BJ (cell line): ENCODE measurements at regions not wholly inside any gene's neighbourhood (a gene's known extent, or its start where the extent isn't known, plus 50 kb on each side); places are given as distances from the start of the nearest gene placed in this dataset.

Source experiments
- CTCF ChIA-PET: fragments of 350-600 bp; formaldehyde crosslinking; extraction: SDS; loops from one replicate; lab custom pipeline; 2021; ENCODE audit warnings: antibody characterized with exemption, inconsistent platforms; lab: Yijun Ruan, JAX
- POLR2A ChIA-PET: fragments of 300-600 bp; sonication (Branson Sonifier 250); formaldehyde crosslinking; extraction: SDS; loops from one replicate; lab custom pipeline; 2021; ENCODE audit warnings: antibody characterized with exemption; lab: Charles Lee
- DNase-seq: peaks from one replicate; pipeline ENCODE4 v3.0.0-alpha.2; 2011; ENCODE audit warnings: low read depth
- H3K27me3 ChIP-seq: 2 replicates; pipeline ENCODE4 v1.6.0; 2011; ENCODE audit warnings: low read length; ENCODE audit not compliant: control insufficient read depth, insufficient read depth
- H3K36me3 ChIP-seq: 2 replicates; pipeline ENCODE4 v1.5.1; 2011; ENCODE audit warnings: low read length; ENCODE audit not compliant: control insufficient read depth, insufficient read depth
- H3K4me3 ChIP-seq: 2 replicates; pipeline ENCODE4 v1.5.1; 2011; ENCODE audit warnings: low read depth, mild to moderate bottlenecking, control low read depth, low read length
- TF ChIP-seq, protein P1 (sequence below): IDR thresholded peaks from 2 replicates; pipeline ENCODE4 v1.5.1; 2011; ENCODE audit warnings: low read depth, mild to moderate bottlenecking, control low read depth, inconsistent platforms, low read length, moderate library complexity; ENCODE audit not compliant: insufficient read depth

- H3K36me3 ChIP-seq: no peaks in the 10 kb centered on the region
- no peak for DNase-seq
- H3K4me3 ChIP-seq: no peak overlapping the region
- TF ChIP-seq, protein P1, sequence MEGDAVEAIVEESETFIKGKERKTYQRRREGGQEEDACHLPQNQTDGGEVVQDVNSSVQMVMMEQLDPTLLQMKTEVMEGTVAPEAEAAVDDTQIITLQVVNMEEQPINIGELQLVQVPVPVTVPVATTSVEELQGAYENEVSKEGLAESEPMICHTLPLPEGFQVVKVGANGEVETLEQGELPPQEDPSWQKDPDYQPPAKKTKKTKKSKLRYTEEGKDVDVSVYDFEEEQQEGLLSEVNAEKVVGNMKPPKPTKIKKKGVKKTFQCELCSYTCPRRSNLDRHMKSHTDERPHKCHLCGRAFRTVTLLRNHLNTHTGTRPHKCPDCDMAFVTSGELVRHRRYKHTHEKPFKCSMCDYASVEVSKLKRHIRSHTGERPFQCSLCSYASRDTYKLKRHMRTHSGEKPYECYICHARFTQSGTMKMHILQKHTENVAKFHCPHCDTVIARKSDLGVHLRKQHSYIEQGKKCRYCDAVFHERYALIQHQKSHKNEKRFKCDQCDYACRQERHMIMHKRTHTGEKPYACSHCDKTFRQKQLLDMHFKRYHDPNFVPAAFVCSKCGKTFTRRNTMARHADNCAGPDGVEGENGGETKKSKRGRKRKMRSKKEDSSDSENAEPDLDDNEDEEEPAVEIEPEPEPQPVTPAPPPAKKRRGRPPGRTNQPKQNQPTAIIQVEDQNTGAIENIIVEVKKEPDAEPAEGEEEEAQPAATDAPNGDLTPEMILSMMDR: no peak
- ChIA-PET POLR2A (no interaction called here), CTCF (no interaction called here)
- no peaks in the 10 kb centered on the region for H3K27me3 ChIP-seq
Observed at GRCh38 chr10:94107191-94107590, 113.5 kb downstream of the PLCE1 start.

DNA sequence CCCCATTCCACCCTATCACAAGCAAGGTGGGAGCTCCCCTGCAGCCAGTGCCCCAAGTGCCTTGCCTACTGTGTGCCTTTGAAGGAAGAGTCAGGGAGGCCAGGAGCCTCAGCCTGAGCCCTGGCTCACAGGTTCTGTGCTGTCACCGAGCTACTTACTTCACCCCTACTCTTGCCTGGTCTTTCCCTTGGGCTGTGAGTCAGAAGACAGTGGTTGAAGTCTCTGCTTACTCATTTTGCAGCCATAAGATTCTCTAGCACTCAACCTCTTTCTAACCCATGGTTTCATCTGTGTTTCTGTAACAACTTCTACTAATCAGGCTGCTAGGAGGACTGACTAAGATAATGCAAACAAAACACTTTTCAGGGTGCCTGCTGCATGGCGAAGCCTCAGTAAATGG is 114.5 kb downstream of the PLCE1 start:
- DNase-seq: peak; percentile 47
- CTCF ChIA-PET: interaction anchor here (0.6 to 1.8 kb wide), 2 partner anchors 18 to 32 kb away, joined by 3 to 4 read pairs; no protein-coding TSS in a partner anchor
- H3K4me3 ChIP-seq: no peak overlapping the region
- no peaks in the 10 kb centered on the region for H3K27me3 ChIP-seq
- POLR2A ChIA-PET: interaction anchor here (0.8 kb wide), 1 partner anchor 10 kb away, joined by 3 read pairs; no protein-coding TSS in a partner anchor
- H3K36me3 ChIP-seq: no peaks in the 10 kb centered on the region
- TF ChIP-seq, protein P1: no peak

DNA sequence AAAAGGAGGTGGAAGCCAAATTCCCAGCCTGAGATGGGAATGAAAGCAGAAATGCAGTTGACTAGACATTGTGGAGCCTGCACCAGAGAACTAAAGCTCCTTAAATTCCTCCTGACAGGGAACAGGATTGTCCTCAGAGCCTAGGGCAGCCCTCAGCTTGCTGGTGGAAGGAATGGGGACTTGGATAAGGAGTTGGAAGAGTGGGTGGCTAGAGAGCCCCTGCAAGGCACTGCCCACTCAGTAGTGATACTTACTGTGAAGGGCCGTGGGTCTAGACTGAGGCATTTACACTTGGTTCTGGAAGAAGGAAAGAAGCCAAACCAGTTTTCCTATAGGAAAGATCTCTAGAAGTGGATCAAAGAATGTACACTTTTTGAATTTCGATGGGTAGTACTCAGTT is 117.6 kb downstream of the PLCE1 start:
- ChIA-PET POLR2A (no interaction called here), CTCF (no interaction called here)
- H3K4me3 ChIP-seq: no peak overlapping the region
- H3K36me3 ChIP-seq: no peaks in the 10 kb centered on the region
- DNase-seq: no peak
- H3K27me3 ChIP-seq: no peaks in the 10 kb centered on the region
- TF ChIP-seq, protein P1: no peak

DNA sequence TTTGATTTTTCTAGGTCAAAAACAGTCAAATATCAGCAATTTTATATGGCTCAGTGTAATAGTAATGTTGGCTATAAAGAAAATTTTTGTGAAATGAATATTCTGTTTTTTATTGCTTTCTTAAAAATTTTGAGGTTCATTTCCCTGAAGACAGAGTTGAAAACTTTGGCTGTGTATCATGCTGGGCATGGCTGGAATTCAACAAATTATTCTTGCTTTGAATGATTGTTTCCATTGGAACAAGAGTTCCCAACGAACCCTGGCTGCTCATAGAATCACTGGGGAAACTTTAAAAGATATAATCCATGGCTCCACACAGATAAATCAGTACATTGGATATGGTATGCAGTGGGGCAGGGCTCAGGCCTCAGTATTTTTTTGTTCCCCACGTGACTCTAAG is 118.6 kb downstream of the PLCE1 start:
- Histone ChIP-seq H3K36me3 (no peaks in the 10 kb centered on the region; the same call in 1 of the 2 replicates), H3K4me3 (no peak overlapping the region), H3K27me3 (no peaks in the 10 kb centered on the region)
- no peak for DNase-seq
- ChIA-PET POLR2A (no interaction called here), CTCF (no interaction called here)
- TF ChIP-seq, protein P1: no peak

DNA sequence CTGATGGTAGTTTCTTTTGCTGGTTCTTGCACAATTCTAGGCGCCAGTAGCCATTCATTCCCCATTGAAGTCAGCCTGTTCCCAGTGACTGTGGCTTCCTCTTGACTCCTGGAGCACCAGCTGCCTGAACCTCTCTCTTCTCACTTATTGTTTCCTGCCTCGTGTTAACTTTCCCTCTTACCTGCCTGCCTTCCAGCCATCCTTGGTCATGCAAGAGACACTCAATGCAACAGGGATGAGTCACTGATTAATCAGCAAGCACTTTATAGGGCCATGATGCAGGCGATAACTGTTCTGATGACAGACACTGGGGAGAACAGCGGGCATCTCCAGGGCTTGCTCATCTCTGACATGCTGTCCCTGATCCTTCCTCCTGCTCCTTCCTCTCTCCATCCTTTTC is 122.0 kb downstream of the PLCE1 start:
- CTCF ChIA-PET: no interaction called here
- DNase-seq: no peak
- Histone ChIP-seq H3K36me3 (no peaks in the 10 kb centered on the region; the same call in 1 of the 2 replicates), H3K27me3 (no peaks in the 10 kb centered on the region), H3K4me3 (no peak overlapping the region)
- POLR2A ChIA-PET: no interaction called here
- TF ChIP-seq, protein P1: no peak
